ENCODE measurements at regions not wholly inside any gene's neighbourhood (a gene's known extent, or its start where the extent isn't known, plus 50 kb on each side); places are given as distances from the start of the nearest gene placed in this dataset.

DNA sequence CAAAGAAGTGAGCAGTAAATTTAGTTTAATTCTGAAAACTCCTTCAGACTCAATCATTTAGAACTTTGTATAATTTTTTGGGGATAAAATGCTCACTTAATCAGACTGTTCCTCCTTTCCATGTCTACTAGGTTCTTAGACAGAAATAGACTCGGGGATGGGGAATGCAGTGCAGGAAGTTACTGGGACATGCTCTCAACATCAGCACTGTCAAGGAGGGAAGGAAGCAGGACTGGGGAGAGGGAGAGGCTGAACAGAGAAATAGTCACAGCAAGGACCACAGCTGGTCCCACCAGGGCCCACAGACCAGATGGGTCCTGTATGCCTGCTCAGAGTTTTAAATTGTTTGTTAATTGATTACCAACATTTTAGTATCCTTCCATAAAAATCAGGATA lies 310.1 kb upstream of the MSX2 start:
- no peak for DNase-seq

- DNase-seq: no peak
These were observed 305.4 kb upstream of the MSX2 start for GRCh38 chr5:174418809-174419539.

- DNase-seq: peak; percentile 73
These were observed 304.7 kb upstream of the MSX2 start for GRCh38 chr5:174419540-174420132.

- DNase-seq: no peak
These were observed 303.6 kb upstream of the MSX2 start for GRCh38 chr5:174420651-174421407.

GRCh38 chr5:174421408-174421805 lies 303.0 kb upstream of the MSX2 start:
- no peak for DNase-seq

DNA sequence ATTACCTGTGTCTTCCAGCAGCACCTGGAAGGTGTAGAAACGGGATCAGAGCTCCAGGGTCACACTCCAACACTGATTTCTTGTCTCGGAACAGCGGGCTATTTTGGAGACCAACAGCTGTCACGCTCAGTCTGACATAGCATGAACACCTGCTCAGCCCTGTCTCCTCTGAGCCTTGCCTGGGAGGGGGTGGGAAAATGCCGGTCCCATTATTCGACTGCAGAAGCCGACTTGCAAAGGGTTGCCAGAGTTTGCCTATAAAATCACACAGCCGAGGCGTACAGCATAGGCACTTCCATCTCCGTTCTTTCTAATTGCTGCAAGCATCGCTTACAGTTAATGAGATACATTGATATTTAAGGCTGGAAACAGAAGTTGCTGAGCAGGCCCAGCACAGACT lies 300.8 kb upstream of the MSX2 start:
- no peak for DNase-seq

- DNase-seq: no peak
These were observed 299.9 kb upstream of the MSX2 start for GRCh38 chr5:174424219-174425053.

- DNase-seq: no peak
These were observed 299.0 kb upstream of the MSX2 start for GRCh38 chr5:174425271-174425963.

DNA sequence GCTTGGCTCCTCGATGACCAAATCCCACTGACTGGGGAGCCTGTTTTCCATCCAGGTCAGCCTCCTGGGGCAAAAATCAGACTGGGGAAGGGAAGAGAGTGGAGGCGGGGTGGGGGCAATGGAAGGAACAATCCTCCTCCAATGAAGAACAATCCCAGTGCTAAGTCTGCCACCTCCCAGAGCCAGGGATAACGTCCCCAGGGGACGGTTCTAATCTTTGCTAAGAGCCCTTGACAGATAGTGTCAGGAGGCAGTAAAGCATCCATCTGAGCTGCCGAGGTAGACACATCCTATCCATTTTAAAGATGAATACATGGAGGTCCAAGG lies 298.5 kb upstream of the MSX2 start:
- DNase-seq: no peak

DNA sequence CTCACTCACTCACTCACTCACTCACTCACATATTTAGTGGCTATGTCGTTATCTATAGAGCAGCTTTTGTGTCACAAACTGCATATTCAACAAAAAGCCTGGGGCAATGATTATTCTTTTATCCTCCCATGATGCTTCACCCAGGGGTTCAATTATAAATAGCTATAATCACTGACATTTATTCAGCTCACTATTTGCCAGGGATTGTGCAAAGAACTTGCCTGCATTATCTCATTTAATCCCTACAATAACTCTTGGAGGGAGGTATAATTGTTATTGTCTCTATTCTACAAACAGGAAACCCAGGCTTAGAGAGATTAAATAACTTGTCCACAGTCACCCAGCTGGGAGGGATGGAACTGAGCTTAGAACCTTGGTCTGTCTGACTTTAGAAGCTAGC lies 298.0 kb upstream of the MSX2 start:
- no peak for DNase-seq

- no peak for DNase-seq
These were observed 297.5 kb upstream of the MSX2 start for GRCh38 chr5:174426851-174427250.

DNA sequence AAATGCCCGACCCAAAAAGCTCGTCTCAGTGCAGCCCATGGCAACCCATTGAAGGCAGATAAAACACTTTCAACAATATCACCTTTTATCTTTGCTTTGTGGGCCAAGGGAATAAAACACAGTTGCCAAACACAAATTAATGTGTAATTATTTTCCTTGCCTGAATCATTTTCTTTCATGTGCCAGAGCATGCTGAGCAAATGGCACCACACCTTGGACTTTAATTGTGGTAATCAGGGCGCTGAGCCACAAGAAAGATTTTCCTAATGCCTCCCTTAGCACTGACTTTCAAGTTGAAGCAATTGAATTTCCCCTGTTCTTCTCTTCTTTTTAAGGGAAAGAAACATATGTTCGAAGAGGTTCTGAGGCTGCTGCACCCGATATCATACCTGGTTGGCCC lies 297.1 kb upstream of the MSX2 start:
- no peak for DNase-seq

GRCh38 chr5:174428895-174429294 lies 295.5 kb upstream of the MSX2 start:
- DNase-seq: no peak

DNA sequence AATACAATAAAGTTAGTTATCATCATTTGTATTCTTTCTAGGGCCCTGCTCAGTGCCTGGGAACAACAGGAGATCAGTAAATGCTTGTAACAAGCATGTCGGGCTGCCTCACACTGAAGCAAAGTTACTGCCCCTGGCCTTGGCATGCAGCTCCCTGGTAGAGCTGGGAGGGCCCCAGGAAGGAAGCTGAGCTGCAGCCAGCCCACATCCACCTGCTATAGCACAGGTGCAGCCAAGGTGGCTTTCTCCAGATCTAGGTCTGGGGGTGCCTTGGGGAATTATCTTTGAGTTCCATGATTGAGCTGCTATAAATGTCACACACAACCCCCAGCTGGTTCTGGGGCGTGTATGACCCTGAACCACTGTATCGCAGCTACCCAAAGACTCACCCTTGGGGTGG lies 293.4 kb upstream of the MSX2 start:
- DNase-seq: no peak

GRCh38 chr5:174431504-174431903 lies 292.9 kb upstream of the MSX2 start:
- no peak for DNase-seq

GRCh38 chr5:174433098-174433497 lies 291.3 kb upstream of the MSX2 start:
- no peak for DNase-seq

- no peak for DNase-seq
These were observed 287.6 kb upstream of the MSX2 start for GRCh38 chr5:174436750-174437149.

DNA sequence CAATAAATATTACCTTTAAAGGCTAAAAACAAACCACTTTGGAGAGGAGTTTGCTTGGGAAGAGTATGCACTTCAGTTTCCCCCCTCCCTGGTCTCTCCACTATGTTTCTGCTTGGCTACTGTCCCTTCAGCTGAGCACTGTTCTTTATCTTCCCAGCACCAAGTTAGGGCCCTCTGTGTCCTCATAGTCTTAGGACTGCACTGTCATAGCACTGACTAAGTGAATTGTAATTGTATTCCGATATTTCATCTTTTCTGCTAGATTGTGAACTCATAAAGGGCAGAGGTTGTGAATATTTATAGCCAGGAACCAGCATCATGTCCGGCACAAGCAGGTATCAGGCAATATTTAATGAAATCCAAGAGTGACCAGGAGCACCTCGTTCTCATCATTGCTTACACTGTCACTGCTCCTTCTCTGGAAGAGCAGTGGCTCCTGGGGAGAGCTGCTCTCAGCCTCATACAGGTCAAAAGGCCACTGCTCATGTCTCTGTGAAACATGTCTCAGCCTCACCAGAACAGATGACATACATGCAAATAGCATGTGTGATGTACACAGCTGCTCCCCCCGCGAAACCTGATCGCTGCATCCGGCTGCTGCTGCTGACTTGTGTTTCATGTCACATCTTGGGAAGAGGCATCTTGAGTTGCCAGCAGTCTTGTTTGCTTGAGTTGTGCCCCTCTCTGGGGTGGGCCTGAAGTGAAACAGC lies 279.7 kb upstream of the MSX2 start:
- no peak for DNase-seq

- DNase-seq: no peak
These were observed 277.9 kb upstream of the MSX2 start for GRCh38 chr5:174446446-174446845.

DNA sequence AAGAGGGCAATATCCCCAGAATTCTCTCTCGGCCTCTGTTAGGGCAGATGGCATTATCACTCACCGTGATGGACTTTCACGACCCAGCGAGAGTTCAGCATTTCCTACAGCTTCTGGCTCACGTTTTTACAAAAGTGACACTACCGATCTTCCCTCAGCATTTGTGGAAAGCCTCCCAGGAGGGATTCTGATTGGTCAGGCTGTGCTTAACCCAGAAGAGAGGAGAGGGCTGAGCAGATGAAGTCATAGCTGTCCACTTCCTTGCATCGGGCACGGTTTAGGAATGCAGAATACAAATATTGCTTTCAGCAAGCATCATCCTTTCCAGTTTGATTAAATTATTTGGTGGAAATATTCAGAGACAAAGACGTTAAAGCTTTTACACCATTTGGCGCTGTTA lies 277.4 kb upstream of the MSX2 start:
- DNase-seq: no peak

DNA sequence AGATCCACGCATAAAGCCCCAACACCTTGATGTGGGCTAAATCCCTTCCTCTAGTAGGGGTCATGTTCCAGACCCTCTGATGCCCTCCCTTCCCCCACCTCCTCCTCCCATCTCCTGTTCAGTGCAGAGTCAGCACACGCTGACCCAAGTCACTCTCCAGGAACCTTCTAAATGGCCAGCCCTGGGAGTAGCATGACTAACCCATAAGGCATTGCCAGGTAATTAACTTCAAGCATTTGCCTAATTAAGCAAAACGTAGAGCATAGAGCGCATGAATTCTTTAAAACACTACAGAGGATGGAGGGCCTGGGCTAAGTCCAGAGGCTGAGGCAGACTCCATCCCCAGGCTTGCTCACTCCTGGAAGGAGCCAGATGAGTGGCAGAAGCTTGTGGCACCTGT lies 276.3 kb upstream of the MSX2 start:
- DNase-seq: no peak

DNA sequence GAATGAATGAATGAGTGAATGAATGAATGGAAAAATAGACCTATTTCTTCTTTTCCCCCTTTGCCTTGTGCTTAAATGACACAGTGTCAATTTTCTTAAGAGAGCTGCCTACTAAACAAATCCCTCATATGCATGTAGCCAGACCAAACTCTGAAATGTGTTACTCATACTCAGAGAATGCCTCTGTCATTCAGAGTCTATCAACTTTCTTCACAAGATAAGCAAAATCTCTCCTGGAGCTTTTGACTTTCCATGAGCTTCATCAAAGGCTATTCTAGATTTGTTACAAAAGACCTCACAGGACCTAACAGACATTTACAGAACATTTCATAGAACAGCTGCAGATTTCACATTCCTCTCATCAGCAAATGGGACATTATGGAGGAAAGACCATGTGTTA lies 275.7 kb upstream of the MSX2 start:
- DNase-seq: no peak
